Smooth muscle cell (in vitro differentiated cells): ENCODE measurements at regions not wholly inside any gene's neighbourhood (a gene's known extent, or its start where the extent isn't known, plus 50 kb on each side); places are given as distances from the start of the nearest gene placed in this dataset.
"Not testable (repeated sequence)": the region's sequence is repeated elsewhere in the genome, so short reads cannot be mapped to it uniquely, and the experiment has no call there.

Source experiments
- DNase-seq: peaks from one replicate; lab custom pipeline; 2025; ENCODE audit not compliant: unreplicated experiment; lab: John Stamatoyannopoulos, UW
- H2AFZ ChIP-seq: fragments of 200-600 bp; sonication (generic); 2 replicates; pipeline ENCODE4 v1.6.0; 2016; ENCODE audit warnings: antibody characterized with exemption, low read depth, mild to moderate bottlenecking
- H3F3A ChIP-seq: fragments of 200-600 bp; sonication (generic); 2 replicates; pipeline ENCODE4 v1.6.0; 2017; ENCODE audit warnings: antibody characterized with exemption, low read depth
- H3K27ac ChIP-seq: fragments of 200-600 bp; sonication (generic); 2 replicates; pipeline ENCODE4 v1.5.1; 2016; ENCODE audit warnings: low read depth, mild to moderate bottlenecking
- H3K27me3 ChIP-seq: fragments of 200-600 bp; sonication (generic); 2 replicates; pipeline ENCODE4 v1.6.1; 2016; ENCODE audit warnings: low read depth, mild to moderate bottlenecking
- H3K36me3 ChIP-seq: fragments of 200-600 bp; sonication (generic); 2 replicates; pipeline ENCODE4 v1.5.1; 2016; ENCODE audit warnings: low read depth
- H3K4me1 ChIP-seq: fragments of 200-600 bp; sonication (generic); 2 replicates; pipeline ENCODE4 v1.5.1; 2016; ENCODE audit warnings: low read depth
- H3K4me2 ChIP-seq: fragments of 200-600 bp; sonication (generic); 2 replicates; pipeline ENCODE4 v1.6.0; 2016; ENCODE audit warnings: mild to moderate bottlenecking
- H3K4me3 ChIP-seq: fragments of 200-600 bp; sonication (generic); 2 replicates; pipeline ENCODE4 v1.5.1; 2016; ENCODE audit warnings: mild to moderate bottlenecking
- H3K79me2 ChIP-seq: fragments of 200-600 bp; sonication (generic); 2 replicates; pipeline ENCODE4 v1.6.0; 2016; ENCODE audit warnings: low read depth, mild to moderate bottlenecking
- H3K9ac ChIP-seq: fragments of 200-600 bp; sonication (generic); 2 replicates; pipeline ENCODE4 v1.6.0; 2016; ENCODE audit warnings: low read depth
- H3K9me3 ChIP-seq: fragments of 200-600 bp; sonication (generic); replicated peaks from 2 replicates; pipeline ENCODE4 v1.5.1; 2016; ENCODE audit warnings: low read depth
- H4K20me1 ChIP-seq: fragments of 200-600 bp; sonication (generic); 2 replicates; pipeline ENCODE4 v1.6.0; 2016; ENCODE audit warnings: low read depth
- WGBS: methylation state at CpG from one replicate; pipeline ENCODE4 v1.1.7; 2016; ENCODE audit warnings: low lambda C conversion rate; 5-methylcytosine and 5-hydroxymethylcytosine counted together
- TF ChIP-seq, protein P1 (sequence below): fragments of 200-600 bp; sonication (generic); IDR thresholded peaks from 2 replicates; pipeline ENCODE4 v1.5.1; 2017; ENCODE audit warnings: borderline replicate concordance, mild to moderate bottlenecking, antibody characterized with exemption; ENCODE audit not compliant: insufficient read depth, poor library complexity, severe bottlenecking

DNA sequence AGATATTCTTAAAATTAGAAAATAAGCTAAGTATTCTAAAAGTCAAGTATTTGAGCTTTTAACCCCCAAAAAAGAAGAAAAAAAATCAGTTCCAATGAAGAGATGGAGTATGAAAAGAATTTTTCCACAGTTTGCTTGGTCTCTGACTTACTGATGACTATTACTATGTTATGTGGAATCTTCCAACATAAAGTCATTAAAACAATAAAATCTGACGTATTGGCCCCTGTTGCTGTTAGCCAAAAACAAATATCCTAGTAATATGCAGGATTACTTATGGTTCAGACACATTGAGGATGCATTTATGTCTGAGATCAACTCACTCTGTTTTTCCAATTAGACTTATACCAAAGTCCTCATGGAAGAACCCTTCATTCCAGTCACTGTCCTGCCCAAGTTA is 517.2 kb upstream of the ADGRL3 start:
- Histone ChIP-seq H3K4me3 (no peak overlapping the region), H3K9ac (no peak overlapping the region), H3K4me1 (no peaks in the 10 kb centered on the region), H3K9me3 (no peaks in the 10 kb centered on the region), H3F3A (no peaks in the 10 kb centered on the region), H3K4me2 (no peak overlapping the region), H4K20me1 (no peaks in the 10 kb centered on the region), H3K36me3 (no peaks in the 10 kb centered on the region), H3K79me2 (no peaks in the 10 kb centered on the region), H3K27ac (no peak overlapping the region), H2AFZ (no peak overlapping the region), H3K27me3 (no peaks in the 10 kb centered on the region)
- TF ChIP-seq, protein P1, sequence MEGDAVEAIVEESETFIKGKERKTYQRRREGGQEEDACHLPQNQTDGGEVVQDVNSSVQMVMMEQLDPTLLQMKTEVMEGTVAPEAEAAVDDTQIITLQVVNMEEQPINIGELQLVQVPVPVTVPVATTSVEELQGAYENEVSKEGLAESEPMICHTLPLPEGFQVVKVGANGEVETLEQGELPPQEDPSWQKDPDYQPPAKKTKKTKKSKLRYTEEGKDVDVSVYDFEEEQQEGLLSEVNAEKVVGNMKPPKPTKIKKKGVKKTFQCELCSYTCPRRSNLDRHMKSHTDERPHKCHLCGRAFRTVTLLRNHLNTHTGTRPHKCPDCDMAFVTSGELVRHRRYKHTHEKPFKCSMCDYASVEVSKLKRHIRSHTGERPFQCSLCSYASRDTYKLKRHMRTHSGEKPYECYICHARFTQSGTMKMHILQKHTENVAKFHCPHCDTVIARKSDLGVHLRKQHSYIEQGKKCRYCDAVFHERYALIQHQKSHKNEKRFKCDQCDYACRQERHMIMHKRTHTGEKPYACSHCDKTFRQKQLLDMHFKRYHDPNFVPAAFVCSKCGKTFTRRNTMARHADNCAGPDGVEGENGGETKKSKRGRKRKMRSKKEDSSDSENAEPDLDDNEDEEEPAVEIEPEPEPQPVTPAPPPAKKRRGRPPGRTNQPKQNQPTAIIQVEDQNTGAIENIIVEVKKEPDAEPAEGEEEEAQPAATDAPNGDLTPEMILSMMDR = no peak
- DNase-seq = no peak
- WGBS = 88% methylated on average over 1 of the region's 1 CpG

DNA sequence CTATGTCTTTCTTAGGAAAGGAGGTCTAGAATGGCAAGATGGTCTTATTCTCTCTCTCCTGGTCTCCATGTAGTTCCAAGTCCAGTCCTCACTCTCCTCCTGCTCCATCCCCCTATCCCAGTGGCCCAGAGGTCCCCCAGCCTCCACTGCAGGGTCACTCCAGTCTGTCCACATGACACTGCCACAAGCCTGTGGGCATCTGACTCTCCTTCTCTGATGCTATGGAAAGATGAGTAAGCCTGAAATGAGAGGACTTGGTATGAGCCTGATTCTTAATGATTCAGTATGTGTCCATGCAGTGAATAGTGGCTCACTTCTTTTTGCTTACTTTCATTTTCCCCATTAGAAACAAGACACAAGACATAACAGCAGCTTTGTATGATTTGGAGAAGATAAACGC is 516.8 kb upstream of the ADGRL3 start:
- Histone ChIP-seq H3K79me2 (no peaks in the 10 kb centered on the region), H3F3A (no peaks in the 10 kb centered on the region), H4K20me1 (no peaks in the 10 kb centered on the region), H3K9ac (peak overlapping the region; percentile 17), H3K9me3 (no peaks in the 10 kb centered on the region), H3K36me3 (no peaks in the 10 kb centered on the region), H3K27me3 (no peaks in the 10 kb centered on the region), H3K27ac (peak overlapping the region; percentile 70), H3K4me1 (no peaks in the 10 kb centered on the region), H3K4me3 (no peak overlapping the region), H2AFZ (no peak overlapping the region), H3K4me2 (peak overlapping the region; percentile 49)
- TF ChIP-seq, protein P1 = no peak
- WGBS = 91% methylated on average over 1 of the region's 1 CpG
- no peak for DNase-seq

DNA sequence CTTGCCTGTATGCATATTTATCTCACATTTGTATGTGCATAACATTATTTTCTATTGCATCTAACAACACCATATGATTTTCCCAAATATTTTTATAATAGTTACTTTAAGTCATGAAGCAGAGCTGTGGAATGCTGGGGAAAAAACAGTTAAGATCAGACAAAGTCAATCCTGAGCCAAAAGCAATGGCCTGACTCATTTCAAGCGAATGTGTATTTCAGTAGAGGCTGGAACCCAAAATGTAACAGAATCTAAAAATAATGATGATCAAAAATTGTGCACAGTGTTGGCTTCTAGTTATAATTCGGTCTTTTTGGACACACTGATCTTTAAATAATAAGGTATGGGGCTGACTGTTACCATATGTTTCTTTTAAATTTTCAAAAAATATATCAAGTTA is 516.2 kb upstream of the ADGRL3 start:
- Histone ChIP-seq H2AFZ (no peak overlapping the region), H3K4me1 (no peaks in the 10 kb centered on the region), H3F3A (no peaks in the 10 kb centered on the region), H4K20me1 (no peaks in the 10 kb centered on the region), H3K79me2 (no peaks in the 10 kb centered on the region), H3K27ac (peak overlapping the region; percentile 70), H3K4me2 (peak overlapping the region; percentile 49), H3K9ac (no peak overlapping the region), H3K27me3 (no peaks in the 10 kb centered on the region), H3K36me3 (no peaks in the 10 kb centered on the region), H3K4me3 (no peak overlapping the region), H3K9me3 (no peaks in the 10 kb centered on the region)
- DNase-seq = no peak
- TF ChIP-seq, protein P1 = no peak
- WGBS = 72% methylated on average over 2 of the region's 2 CpGs

DNA sequence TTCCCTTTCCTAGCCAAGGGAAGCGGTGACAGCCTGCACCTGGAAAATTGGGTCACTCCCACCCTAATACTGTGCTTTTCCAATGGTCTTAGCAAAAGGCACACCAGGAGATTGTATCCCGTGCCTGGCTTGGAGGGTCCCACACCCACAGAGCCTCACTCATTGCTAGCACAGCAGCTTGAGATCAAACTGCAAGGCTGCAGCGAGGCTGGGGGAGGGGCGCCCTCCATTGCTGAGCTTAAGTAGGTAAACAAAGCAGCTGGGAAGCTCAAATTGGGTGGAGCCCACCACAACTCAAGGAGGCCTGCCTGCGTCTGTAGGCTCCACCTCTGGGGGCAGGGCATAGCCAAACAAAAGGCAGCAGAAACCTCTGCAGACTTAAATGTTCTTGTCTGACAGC is 504.1 kb upstream of the ADGRL3 start:
- not testable (repeated sequence) for H3K36me3 ChIP-seq, H3K79me2 ChIP-seq, H3K9me3 ChIP-seq, H2AFZ ChIP-seq, H3F3A ChIP-seq, DNase-seq, H3K27ac ChIP-seq, H4K20me1 ChIP-seq, H3K9ac ChIP-seq, H3K4me2 ChIP-seq, H3K4me3 ChIP-seq, H3K4me1 ChIP-seq, H3K27me3 ChIP-seq
- WGBS = 81% methylated on average over 5 of the region's 5 CpGs
